Stomach (tissue), 8 donors: ENCODE measurements at regions not wholly inside any gene's neighbourhood (a gene's known extent, or its start where the extent isn't known, plus 50 kb on each side); places are given as distances from the start of the nearest gene placed in this dataset.

ENCODE experiments used
- DNase-seq, 2 donors: peaks; one replicate each; pipeline versions ENCODE4 v3.0.0 to v3.0.0-alpha.2; 2013 to 2019
- H3K27ac ChIP-seq, 5 donors: fragments of 200-600 bp in 4 of 5; sonication (generic) in 4 of 5; one replicate each; pipeline ENCODE4 v1.5.1; 2013 to 2019; ENCODE audit warnings: mild to moderate bottlenecking in 1 of 5, moderate library complexity in 1 of 5
- H3K27me3 ChIP-seq, 3 donors: fragments of 200-600 bp; sonication (generic); one replicate each; pipeline ENCODE4 v1.5.1; 2017 to 2019; ENCODE audit warnings: mixed run types in 1 of 3
- H3K36me3 ChIP-seq, 4 donors: fragments of 200-600 bp; sonication (generic); 1 replicate in 3 of 4; 2 replicates in 1 of 4; pipeline ENCODE4 v1.5.1; 2016 to 2019
- H3K4me1 ChIP-seq, 4 donors: fragments of 200-600 bp; sonication (generic); one replicate each; pipeline ENCODE4 v1.5.1; 2016 to 2019
- H3K4me3 ChIP-seq, 4 donors: fragments of 200-600 bp; sonication (generic) in 3 of 4; one replicate each; pipeline ENCODE4 v1.5.1; 2016 to 2019; ENCODE audit warnings: mild to moderate bottlenecking in 1 of 4
- H3K9me3 ChIP-seq, 4 donors: fragments of 200-600 bp; sonication (generic); one replicate each; pipeline ENCODE4 v1.5.1; 2016 to 2019
- CTCF ChIP-seq, 7 experiments: fragments of 450-650 bp in 4 of 7; fragments of 200-600 bp in 3 of 7; sonication (generic) in 3 of 7; IDR thresholded peaks; one replicate each; pipeline ENCODE4 v1.5.1; 2016 to 2019; ENCODE audit warnings: antibody characterized with exemption in 7 of 7, control low read depth in 2 of 7, mild to moderate bottlenecking in 1 of 7
- EP300 ChIP-seq: sonication (generic); formaldehyde crosslinking; IDR thresholded peaks from one replicate; pipeline ENCODE4 v1.6.1; 2017; ENCODE audit warnings: antibody characterized with exemption
- POLR2A ChIP-seq, 4 donors: fragments of 450-650 bp; IDR thresholded peaks; one replicate each; pipeline ENCODE4 v1.6.1; 2016; ENCODE audit warnings: antibody characterized with exemption in 4 of 4, control low read depth in 2 of 4, mild to moderate bottlenecking in 1 of 4, moderate library complexity in 1 of 4
- POLR2AphosphoS5 ChIP-seq, 3 donors: sonication (generic); formaldehyde crosslinking; IDR thresholded peaks; one replicate each; pipeline ENCODE4 v1.6.1; 2016; ENCODE audit warnings: antibody characterized with exemption in 3 of 3
- WGBS, 5 donors: extraction: QIAGEN DNeasy Blood & Tissue Kit in 3 of 5; methylation state at CpG; one replicate each; pipeline versions ENCODE4 v1.1.5 to v1.1.7; 2013 to 2018; 5-methylcytosine and 5-hydroxymethylcytosine counted together
- intact Hi-C: fragments of 100-400 bp; cut with DNase I; formaldehyde crosslinking; loops from one replicate; pipeline ENCODE4 v1.15.1; 2023; ENCODE audit warnings: low total_unique reads
- donor health status: healthy with polysubstance abuse.
- donor health status: Bipolar disorder and iron deficiency.
- donor health status: healthy.

- H3K4me1 ChIP-seq, result no peaks in the 10 kb centered on the region
- H3K9me3 ChIP-seq, result no peaks in the 10 kb centered on the region
- no peaks in the 10 kb centered on the region for H3K27me3 ChIP-seq
- no peaks in the 10 kb centered on the region for H3K36me3 ChIP-seq
- no peak for TF ChIP-seq POLR2AphosphoS5 (IDR thresholded peaks at IDR 0.05)
- TF ChIP-seq POLR2A (IDR thresholded peaks at IDR 0.05), result no peak
- no peak for TF ChIP-seq CTCF (IDR thresholded peaks at IDR 0.05)
- no peak for TF ChIP-seq EP300
- H3K4me3 ChIP-seq, result no peak overlapping the region
- WGBS, 5 donors, result 54 to 72% (median 61%) methylated on average over 3 of the region's 3 CpGs
- intact Hi-C loops, result no loop called here
- DNase-seq, result no peak
- no peak overlapping the region for H3K27ac ChIP-seq
Measured at GRCh38 chr1:55334160-55334559, 119.0 kb upstream of the USP24 start.

GRCh38 chr1:55333461-55333860 is 118.3 kb upstream of the USP24 start:
- Histone ChIP-seq H3K27me3 (no peaks in the 10 kb centered on the region), H3K4me1 (no peaks in the 10 kb centered on the region), H3K4me3 (no peak overlapping the region), H3K9me3 (no peaks in the 10 kb centered on the region), H3K36me3 (no peaks in the 10 kb centered on the region), H3K27ac (no peak overlapping the region)
- TF ChIP-seq POLR2A (IDR thresholded peaks at IDR 0.05), result no peak
- no peak for TF ChIP-seq POLR2AphosphoS5 (IDR thresholded peaks at IDR 0.05)
- no peak for TF ChIP-seq CTCF (IDR thresholded peaks at IDR 0.05)
- TF ChIP-seq EP300, result no peak
- intact Hi-C loops, result no loop called here
- DNase-seq, result no peak
- 70 to 81% (median 73%) methylated on average over 5 of the region's 5 CpGs for WGBS, 5 donors

GRCh38 chr1:55331351-55331750 is 116.2 kb upstream of the USP24 start:
- H3K36me3 ChIP-seq, result no peaks in the 10 kb centered on the region
- no peak overlapping the region for H3K4me3 ChIP-seq
- no peaks in the 10 kb centered on the region for H3K27me3 ChIP-seq
- no peak for DNase-seq
- TF ChIP-seq CTCF (IDR thresholded peaks at IDR 0.05) (no peak), EP300 (no peak), POLR2AphosphoS5 (IDR thresholded peaks at IDR 0.05) (no peak), POLR2A (IDR thresholded peaks at IDR 0.05) (no peak)
- intact Hi-C loops, result no loop called here
- 85 to 89% (median 85%) methylated on average over 7 of the region's 7 CpGs for WGBS, 5 donors
- H3K27ac ChIP-seq, result no peak overlapping the region
- no peaks in the 10 kb centered on the region for H3K4me1 ChIP-seq
- H3K9me3 ChIP-seq, result no peaks in the 10 kb centered on the region

GRCh38 chr1:55329808-55330432 is 114.8 kb upstream of the USP24 start:
- Histone ChIP-seq H3K36me3 (no peaks in the 10 kb centered on the region), H3K9me3 (no peaks in the 10 kb centered on the region), H3K27me3 (no peaks in the 10 kb centered on the region), H3K4me3 (no peak overlapping the region), H3K4me1 (no peaks in the 10 kb centered on the region), H3K27ac (no peak overlapping the region)
- intact Hi-C loops, result no loop called here
- peak in 1 of 2 donors; percentile 55 for DNase-seq
- no peak for TF ChIP-seq POLR2AphosphoS5 (IDR thresholded peaks at IDR 0.05)
- TF ChIP-seq POLR2A (IDR thresholded peaks at IDR 0.05), result no peak
- no peak for TF ChIP-seq CTCF (IDR thresholded peaks at IDR 0.05)
- no peak for TF ChIP-seq EP300
- WGBS, 5 donors, result 53 to 70% (median 66%) methylated on average over 4 of the region's 4 CpGs
